Coronary artery (tissue), 2 donors: ENCODE measurements at regions not wholly inside any gene's neighbourhood (a gene's known extent, or its start where the extent isn't known, plus 50 kb on each side); places are given as distances from the start of the nearest gene placed in this dataset.

Source experiments
- DNase-seq: peaks from one replicate; pipeline ENCODE4 v3.0.0-alpha.2; 2017; ENCODE audit warnings: low spot score
- H3K27ac ChIP-seq, 2 donors: fragments of 200-600 bp; sonication (generic); one replicate each; pipeline ENCODE4 v1.5.1; 2016 to 2019
- H3K4me3 ChIP-seq: fragments of 200-600 bp; sonication (generic); 2 replicates; pipeline ENCODE4 v1.5.1; 2016; ENCODE audit warnings: mild to moderate bottlenecking, moderate library complexity
- CTCF ChIP-seq: fragments of 200-600 bp; sonication (generic); IDR thresholded peaks from one replicate; pipeline ENCODE4 v1.5.1; 2019; ENCODE audit warnings: antibody characterized with exemption

- TF ChIP-seq CTCF, result no peak
These were observed 1119.6 kb upstream of the FLRT2 start for GRCh38 chr14:84410344-84410743.

GRCh38 chr14:84420221-84420620 lies 1109.7 kb upstream of the FLRT2 start:
- no peak for DNase-seq
- Histone ChIP-seq H3K4me3 (no peak overlapping the region), H3K27ac (no peak overlapping the region)
- TF ChIP-seq CTCF, result no peak

More at GRCh38 chr14:84410344-84410743, 1119.6 kb upstream of the FLRT2 start:
- Histone ChIP-seq H3K27ac (no peak overlapping the region), H3K4me3 (no peak overlapping the region)
- DNase-seq, result no peak

DNA sequence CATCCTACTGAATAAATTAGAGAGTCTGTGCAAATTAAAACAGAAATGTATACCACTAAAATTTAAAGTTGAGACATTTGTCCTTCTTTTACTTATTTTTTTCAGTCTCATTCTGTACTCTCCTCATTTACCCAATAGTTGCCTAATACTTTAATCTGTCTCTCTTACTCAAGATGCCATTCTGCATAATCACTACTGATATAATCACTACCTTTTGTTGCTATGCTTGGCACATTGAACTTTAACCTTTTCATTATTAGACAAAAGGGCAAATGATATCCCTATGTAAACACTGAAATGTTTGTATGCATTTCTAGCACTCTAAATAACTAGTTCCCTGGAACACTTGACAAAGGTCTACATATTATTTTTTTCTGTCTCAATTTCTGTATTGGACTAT lies 1108.3 kb upstream of the FLRT2 start:
- H3K27ac ChIP-seq, result no peak overlapping the region
- H3K4me3 ChIP-seq, result no peak overlapping the region
- TF ChIP-seq CTCF, result no peak
- DNase-seq, result no peak

GRCh38 chr14:84425968-84426367 lies 1104.0 kb upstream of the FLRT2 start:
- Histone ChIP-seq H3K27ac (no peak overlapping the region), H3K4me3 (no peak overlapping the region)
- DNase-seq, result no peak
- TF ChIP-seq CTCF, result no peak

- no peak for DNase-seq
- Histone ChIP-seq H3K27ac (no peak overlapping the region), H3K4me3 (no peak overlapping the region)
- no peak for TF ChIP-seq CTCF
These were observed 1097.3 kb upstream of the FLRT2 start for GRCh38 chr14:84432676-84433075.

DNA sequence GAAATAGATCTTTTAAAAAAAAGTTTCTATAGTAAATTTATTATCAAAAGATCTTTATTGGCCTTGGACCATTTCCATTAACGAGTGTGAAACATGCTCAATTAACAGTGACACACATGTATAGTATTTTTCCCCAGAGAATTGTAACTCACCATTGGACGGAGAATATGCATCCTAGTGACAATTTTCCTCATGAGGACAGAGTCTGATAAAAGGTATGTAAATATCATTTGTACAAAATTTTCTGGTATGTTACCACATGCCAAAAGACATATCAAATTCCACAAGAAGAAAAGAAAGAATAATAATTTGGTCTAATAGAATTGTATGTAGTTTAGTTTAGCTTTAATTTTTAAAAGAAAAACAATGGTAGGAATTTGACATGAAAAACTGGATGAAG lies 1096.0 kb upstream of the FLRT2 start:
- no peak for TF ChIP-seq CTCF
- DNase-seq, result no peak
- Histone ChIP-seq H3K27ac (no peak overlapping the region), H3K4me3 (no peak overlapping the region)

GRCh38 chr14:84435820-84436324 lies 1094.1 kb upstream of the FLRT2 start:
- H3K4me3 ChIP-seq, result no peak overlapping the region
- no peak for DNase-seq
- no peak for TF ChIP-seq CTCF
- no peak overlapping the region for H3K27ac ChIP-seq
